ENCODE measurements at regions not wholly inside any gene's neighbourhood (a gene's known extent, or its start where the extent isn't known, plus 50 kb on each side); places are given as distances from the start of the nearest gene placed in this dataset.

DNA sequence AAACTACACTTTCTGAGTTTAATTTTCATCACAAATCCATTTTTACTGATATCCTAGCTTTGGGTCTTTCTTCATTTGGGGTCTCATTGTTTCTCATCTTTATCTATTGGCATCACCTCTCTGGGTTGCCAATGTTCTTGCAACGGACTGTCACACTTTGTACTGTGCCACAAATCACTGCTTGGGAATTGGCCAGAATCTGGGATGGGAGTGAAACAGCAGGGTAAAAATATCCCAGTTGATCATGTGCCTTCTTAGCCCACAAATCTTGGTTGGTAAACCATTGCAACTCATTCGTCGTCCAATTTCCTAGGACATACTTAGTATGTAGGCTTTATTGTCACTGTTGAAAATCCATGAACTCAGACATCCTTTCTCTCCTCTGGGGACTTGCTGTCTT, 698.5 kb downstream of the OTOL1 start:
- Histone ChIP-seq H3K27me3 (ENCODE audit: control insufficient read depth in 2 of 2, insufficient read depth in 1 of 2, low read length in 1 of 2) (no peaks in the 10 kb centered on the region), H3K4me1 (ENCODE audit: control insufficient read depth in 2 of 2, insufficient read depth in 2 of 2, low read length in 2 of 2) (no peaks in the 10 kb centered on the region), H3K27ac (ENCODE audit: low read depth in 1 of 2, low read length in 1 of 2) (no peak overlapping the region), H3K9me3 (ENCODE audit: control insufficient read depth in 2 of 2, insufficient read depth in 1 of 2, low read length in 1 of 2) (no peaks in the 10 kb centered on the region), H3K4me3 (ENCODE audit: low read length in 2 of 2) (no peak overlapping the region), H3K36me3 (ENCODE audit: control insufficient read depth in 2 of 2, insufficient read depth in 2 of 2, low read length in 1 of 2) (no peaks in the 10 kb centered on the region)
- no peak for DNase-seq (ENCODE audit: low read depth in 6 of 9, low spot score in 9 of 9)
- WGBS, result 94% methylated on average over 3 of the region's 3 CpGs

DNA sequence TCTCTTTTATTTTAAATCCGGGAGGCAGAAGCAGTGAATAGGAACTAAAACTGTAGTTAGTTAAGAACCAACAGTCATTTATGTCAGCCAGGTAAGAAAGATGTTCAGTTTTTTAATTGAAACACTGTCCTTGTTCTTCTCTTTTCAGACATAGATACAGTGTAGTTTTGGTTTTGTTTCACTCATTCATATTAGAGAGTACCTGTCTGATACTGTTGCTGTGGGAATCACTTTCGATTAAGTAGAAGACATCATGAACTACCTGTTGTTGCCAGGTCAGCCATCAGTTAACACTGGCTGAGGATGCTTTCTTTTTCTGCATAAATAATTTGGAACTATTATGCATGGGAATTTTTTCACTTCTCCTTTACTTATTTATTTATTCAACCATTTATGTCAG, 700.4 kb downstream of the OTOL1 start:
- Histone ChIP-seq H3K9me3 (ENCODE audit: control insufficient read depth in 2 of 2, insufficient read depth in 1 of 2, low read length in 1 of 2) (no peaks in the 10 kb centered on the region), H3K4me3 (ENCODE audit: low read length in 2 of 2) (no peak overlapping the region), H3K27ac (ENCODE audit: low read depth in 1 of 2, low read length in 1 of 2) (no peak overlapping the region), H3K36me3 (ENCODE audit: control insufficient read depth in 2 of 2, insufficient read depth in 2 of 2, low read length in 1 of 2) (no peaks in the 10 kb centered on the region), H3K4me1 (ENCODE audit: control insufficient read depth in 2 of 2, insufficient read depth in 2 of 2, low read length in 2 of 2) (no peaks in the 10 kb centered on the region), H3K27me3 (ENCODE audit: control insufficient read depth in 2 of 2, insufficient read depth in 1 of 2, low read length in 1 of 2) (no peaks in the 10 kb centered on the region)
- 53% methylated on average over 2 of the region's 2 CpGs for WGBS
- no peak for DNase-seq (ENCODE audit: low read depth in 6 of 9, low spot score in 9 of 9)

DNA sequence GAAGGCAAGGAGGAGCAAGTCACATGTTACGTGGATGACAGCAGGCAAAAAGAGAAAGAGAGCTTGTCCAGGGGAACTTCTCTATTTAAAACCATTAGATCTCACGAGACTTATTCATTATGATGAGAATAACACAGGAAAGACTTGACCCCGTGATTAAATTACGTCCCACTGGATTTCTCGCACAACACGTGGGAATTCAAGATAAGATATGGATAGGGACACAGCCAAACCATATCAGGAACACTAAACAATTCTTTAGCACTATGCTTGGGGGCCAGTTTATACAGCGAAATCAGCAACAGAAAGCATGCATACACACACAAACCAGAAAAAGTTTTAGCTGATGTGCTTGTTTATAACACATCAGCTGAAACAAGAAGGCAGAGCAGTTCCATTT, 704.2 kb downstream of the OTOL1 start:
- no peaks in the 10 kb centered on the region for H3K27me3 ChIP-seq (ENCODE audit: control insufficient read depth in 2 of 2, insufficient read depth in 1 of 2, low read length in 1 of 2)
- H3K9me3 ChIP-seq (ENCODE audit: control insufficient read depth in 2 of 2, insufficient read depth in 1 of 2, low read length in 1 of 2), result no peaks in the 10 kb centered on the region
- DNase-seq (ENCODE audit: low read depth in 6 of 9, low spot score in 9 of 9), result no peak
- no peak overlapping the region for H3K27ac ChIP-seq (ENCODE audit: low read depth in 1 of 2, low read length in 1 of 2)
- H3K4me3 ChIP-seq (ENCODE audit: low read length in 2 of 2), result no peak overlapping the region
- H3K4me1 ChIP-seq (ENCODE audit: control insufficient read depth in 2 of 2, insufficient read depth in 2 of 2, low read length in 2 of 2), result no peaks in the 10 kb centered on the region
- WGBS, result 83% methylated on average over 7 of the region's 7 CpGs
- H3K36me3 ChIP-seq (ENCODE audit: control insufficient read depth in 2 of 2, insufficient read depth in 2 of 2, low read length in 1 of 2), result no peaks in the 10 kb centered on the region

DNA sequence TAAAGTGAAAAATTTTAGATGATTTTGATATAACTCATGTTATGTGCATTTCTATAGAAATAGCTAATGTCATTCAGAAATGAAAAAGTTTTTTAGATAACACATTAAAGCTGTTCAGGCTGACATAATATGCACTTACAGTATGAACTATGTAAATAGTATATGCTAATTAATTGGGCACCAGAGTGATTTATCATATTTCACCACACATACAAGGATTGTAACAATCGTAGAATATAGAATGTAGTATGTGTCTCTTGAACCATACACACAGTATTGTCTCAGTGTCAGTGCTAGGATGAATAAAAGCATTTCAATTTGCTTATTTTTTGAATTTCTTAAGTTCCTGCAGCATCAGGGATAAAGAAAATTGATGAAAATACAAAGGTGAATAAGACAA, 710.0 kb downstream of the OTOL1 start:
- Histone ChIP-seq H3K4me1 (ENCODE audit: control insufficient read depth in 2 of 2, insufficient read depth in 2 of 2, low read length in 2 of 2) (no peaks in the 10 kb centered on the region), H3K36me3 (ENCODE audit: control insufficient read depth in 2 of 2, insufficient read depth in 2 of 2, low read length in 1 of 2) (no peaks in the 10 kb centered on the region), H3K27me3 (ENCODE audit: control insufficient read depth in 2 of 2, insufficient read depth in 1 of 2, low read length in 1 of 2) (no peaks in the 10 kb centered on the region), H3K27ac (ENCODE audit: low read depth in 1 of 2, low read length in 1 of 2) (no peak overlapping the region), H3K9me3 (ENCODE audit: control insufficient read depth in 2 of 2, insufficient read depth in 1 of 2, low read length in 1 of 2) (no peaks in the 10 kb centered on the region), H3K4me3 (ENCODE audit: low read length in 2 of 2) (no peak overlapping the region)
- DNase-seq (ENCODE audit: low read depth in 6 of 9, low spot score in 9 of 9), result no peak
- WGBS, result 99% methylated on average over 1 of the region's 1 CpG

DNA sequence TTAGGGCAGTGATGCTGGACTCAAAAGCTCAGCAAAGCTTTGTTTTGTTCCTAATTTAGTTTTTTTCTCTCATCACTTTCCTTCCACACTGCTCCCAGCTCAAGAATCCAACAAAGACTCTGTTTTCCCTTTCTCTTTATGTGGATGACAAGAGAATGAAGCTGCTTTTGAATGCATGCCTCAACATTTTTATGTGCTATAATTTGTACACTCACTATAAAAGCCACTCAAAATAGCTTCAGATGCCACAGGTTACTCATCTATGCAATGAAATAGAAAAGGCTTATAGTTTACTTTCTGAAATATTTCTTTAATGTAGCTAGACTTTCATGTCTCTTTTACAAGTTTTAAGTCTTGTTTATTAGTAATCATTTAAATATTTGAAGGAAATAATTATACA, 714.9 kb downstream of the OTOL1 start:
- H3K4me3 ChIP-seq (ENCODE audit: low read length in 2 of 2), result no peak overlapping the region
- no peak for DNase-seq (ENCODE audit: low read depth in 6 of 9, low spot score in 9 of 9)
- H3K27me3 ChIP-seq (ENCODE audit: control insufficient read depth in 2 of 2, insufficient read depth in 1 of 2, low read length in 1 of 2), result no peaks in the 10 kb centered on the region
- H3K4me1 ChIP-seq (ENCODE audit: control insufficient read depth in 2 of 2, insufficient read depth in 2 of 2, low read length in 2 of 2), result no peaks in the 10 kb centered on the region
- no peaks in the 10 kb centered on the region for H3K9me3 ChIP-seq (ENCODE audit: control insufficient read depth in 2 of 2, insufficient read depth in 1 of 2, low read length in 1 of 2)
- H3K36me3 ChIP-seq (ENCODE audit: control insufficient read depth in 2 of 2, insufficient read depth in 2 of 2, low read length in 1 of 2), result no peaks in the 10 kb centered on the region
- no peak overlapping the region for H3K27ac ChIP-seq (ENCODE audit: low read depth in 1 of 2, low read length in 1 of 2)

DNA sequence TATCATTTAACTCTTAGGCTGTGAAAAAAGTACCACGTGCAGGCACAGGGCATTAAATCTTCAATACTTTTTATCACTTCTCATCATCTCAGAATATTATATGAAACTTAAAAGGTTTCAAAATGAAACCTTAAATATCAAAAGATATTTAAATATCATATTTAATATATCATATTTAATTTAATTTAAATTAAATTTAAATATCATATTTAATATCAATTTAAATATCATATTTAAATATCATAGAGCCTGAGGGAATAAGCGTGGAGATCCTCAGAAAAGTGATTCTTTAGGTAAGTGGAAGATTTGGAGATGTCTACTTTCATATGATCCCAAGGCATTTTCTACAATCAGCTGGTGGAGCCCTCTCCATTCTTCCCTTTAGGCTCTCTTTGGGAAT, 716.6 kb downstream of the OTOL1 start:
- Histone ChIP-seq H3K27me3 (ENCODE audit: control insufficient read depth in 2 of 2, insufficient read depth in 1 of 2, low read length in 1 of 2) (no peaks in the 10 kb centered on the region), H3K4me3 (ENCODE audit: low read length in 2 of 2) (no peak overlapping the region), H3K9me3 (ENCODE audit: control insufficient read depth in 2 of 2, insufficient read depth in 1 of 2, low read length in 1 of 2) (no peaks in the 10 kb centered on the region), H3K36me3 (ENCODE audit: control insufficient read depth in 2 of 2, insufficient read depth in 2 of 2, low read length in 1 of 2) (no peaks in the 10 kb centered on the region), H3K27ac (ENCODE audit: low read depth in 1 of 2, low read length in 1 of 2) (no peak overlapping the region), H3K4me1 (ENCODE audit: control insufficient read depth in 2 of 2, insufficient read depth in 2 of 2, low read length in 2 of 2) (no peaks in the 10 kb centered on the region)
- 94% methylated on average over 2 of the region's 2 CpGs for WGBS
- no peak for DNase-seq (ENCODE audit: low read depth in 6 of 9, low spot score in 9 of 9)

DNA sequence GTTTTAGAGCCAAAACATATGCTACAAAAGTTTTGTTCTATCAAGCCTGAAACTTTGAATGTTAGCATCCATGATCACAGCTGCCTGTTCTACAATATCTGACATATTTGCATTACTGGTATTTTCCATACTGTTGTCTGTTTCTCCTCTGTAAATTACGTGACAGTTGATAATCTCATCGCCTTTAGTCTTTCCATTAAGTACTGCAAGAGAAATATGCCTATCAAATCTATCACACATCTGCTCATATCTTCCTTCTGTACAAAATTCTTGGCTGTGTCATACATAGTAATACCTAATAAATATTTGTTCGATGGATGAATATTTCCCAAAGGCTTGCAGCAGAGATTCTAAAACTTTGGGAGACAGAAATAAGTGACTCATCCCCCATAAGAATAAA, 717.3 kb downstream of the OTOL1 start:
- Histone ChIP-seq H3K27ac (ENCODE audit: low read depth in 1 of 2, low read length in 1 of 2) (no peak overlapping the region), H3K36me3 (ENCODE audit: control insufficient read depth in 2 of 2, insufficient read depth in 2 of 2, low read length in 1 of 2) (no peaks in the 10 kb centered on the region), H3K4me1 (ENCODE audit: control insufficient read depth in 2 of 2, insufficient read depth in 2 of 2, low read length in 2 of 2) (no peaks in the 10 kb centered on the region), H3K9me3 (ENCODE audit: control insufficient read depth in 2 of 2, insufficient read depth in 1 of 2, low read length in 1 of 2) (no peaks in the 10 kb centered on the region), H3K4me3 (ENCODE audit: low read length in 2 of 2) (no peak overlapping the region), H3K27me3 (ENCODE audit: control insufficient read depth in 2 of 2, insufficient read depth in 1 of 2, low read length in 1 of 2) (no peaks in the 10 kb centered on the region)
- WGBS, result 94% methylated on average over 3 of the region's 3 CpGs
- no peak for DNase-seq (ENCODE audit: low read depth in 6 of 9, low spot score in 9 of 9)

DNA sequence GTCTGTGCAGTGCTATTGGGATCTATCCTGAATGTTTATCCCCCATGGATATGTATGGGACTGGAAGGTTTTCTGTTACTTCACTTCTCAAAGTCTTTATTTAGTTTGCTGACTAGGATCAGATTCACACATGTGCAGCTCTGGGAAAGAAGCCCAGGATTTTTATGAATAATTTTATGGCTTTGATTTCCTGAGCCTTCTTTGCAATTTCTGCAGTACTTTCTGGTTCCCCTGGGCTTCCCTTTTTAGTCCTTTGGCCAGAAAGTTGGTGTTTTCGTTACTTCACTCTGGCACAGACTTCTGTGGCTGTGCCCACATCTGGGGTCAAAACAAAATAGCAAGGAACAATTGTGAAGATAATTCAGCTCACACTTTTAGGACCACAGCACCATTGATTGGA, 721.0 kb downstream of the OTOL1 start:
- Histone ChIP-seq H3K9me3 (ENCODE audit: control insufficient read depth in 2 of 2, insufficient read depth in 1 of 2, low read length in 1 of 2) (no peaks in the 10 kb centered on the region), H3K27ac (ENCODE audit: low read depth in 1 of 2, low read length in 1 of 2) (no peak overlapping the region), H3K4me1 (ENCODE audit: control insufficient read depth in 2 of 2, insufficient read depth in 2 of 2, low read length in 2 of 2) (no peaks in the 10 kb centered on the region), H3K36me3 (ENCODE audit: control insufficient read depth in 2 of 2, insufficient read depth in 2 of 2, low read length in 1 of 2) (no peaks in the 10 kb centered on the region), H3K4me3 (ENCODE audit: low read length in 2 of 2) (no peak overlapping the region), H3K27me3 (ENCODE audit: control insufficient read depth in 2 of 2, insufficient read depth in 1 of 2, low read length in 1 of 2) (no peaks in the 10 kb centered on the region)
- WGBS, result 71% methylated on average over 1 of the region's 1 CpG
- DNase-seq (ENCODE audit: low read depth in 6 of 9, low spot score in 9 of 9), result no peak

DNA sequence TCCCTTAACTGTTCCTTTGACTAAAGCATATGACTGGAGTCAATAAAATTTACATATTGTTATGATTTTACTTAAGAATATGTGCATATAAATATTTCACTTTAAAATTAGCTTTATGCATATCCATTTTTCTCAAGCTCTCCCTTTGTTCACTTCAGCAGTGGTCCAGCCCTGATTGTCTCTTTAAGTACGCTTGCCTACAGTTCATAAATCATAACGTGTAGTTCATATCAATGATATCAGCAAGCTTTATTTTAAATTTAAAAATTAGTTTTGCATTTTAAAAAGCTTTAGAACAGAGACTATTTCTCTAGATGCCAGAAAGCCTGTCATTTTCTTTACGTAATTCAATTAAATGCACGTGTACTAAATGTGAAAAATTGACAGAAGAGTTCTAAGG, 721.9 kb downstream of the OTOL1 start:
- Histone ChIP-seq H3K4me1 (ENCODE audit: control insufficient read depth in 2 of 2, insufficient read depth in 2 of 2, low read length in 2 of 2) (no peaks in the 10 kb centered on the region), H3K27ac (ENCODE audit: low read depth in 1 of 2, low read length in 1 of 2) (no peak overlapping the region), H3K4me3 (ENCODE audit: low read length in 2 of 2) (no peak overlapping the region), H3K9me3 (ENCODE audit: control insufficient read depth in 2 of 2, insufficient read depth in 1 of 2, low read length in 1 of 2) (no peaks in the 10 kb centered on the region), H3K27me3 (ENCODE audit: control insufficient read depth in 2 of 2, insufficient read depth in 1 of 2, low read length in 1 of 2) (no peaks in the 10 kb centered on the region), H3K36me3 (ENCODE audit: control insufficient read depth in 2 of 2, insufficient read depth in 2 of 2, low read length in 1 of 2) (no peaks in the 10 kb centered on the region)
- no peak for DNase-seq (ENCODE audit: low read depth in 6 of 9, low spot score in 9 of 9)
- WGBS, result 96% methylated on average over 4 of the region's 4 CpGs

DNA sequence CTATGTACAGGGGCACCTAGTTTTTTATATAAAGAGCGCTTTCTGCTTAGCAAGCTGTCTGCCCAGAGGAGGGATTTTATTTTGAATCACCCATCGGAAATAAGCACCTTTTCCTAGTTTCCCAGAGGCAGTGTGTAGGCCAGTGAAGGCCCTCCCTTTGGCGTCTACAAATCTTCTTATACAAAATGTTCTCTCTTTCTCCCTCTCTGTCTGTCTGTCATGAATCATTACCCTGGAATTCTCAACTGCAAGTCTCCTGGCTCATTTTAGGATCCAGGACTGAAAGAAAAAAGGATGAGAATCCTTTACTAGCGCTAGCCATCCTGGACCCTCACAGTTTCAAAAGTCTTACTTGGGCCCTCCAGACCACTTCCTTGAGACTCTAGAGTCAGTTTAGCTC, 728.1 kb downstream of the OTOL1 start:
- Histone ChIP-seq H3K27me3 (ENCODE audit: control insufficient read depth in 2 of 2, insufficient read depth in 1 of 2, low read length in 1 of 2) (no peaks in the 10 kb centered on the region), H3K9me3 (ENCODE audit: control insufficient read depth in 2 of 2, insufficient read depth in 1 of 2, low read length in 1 of 2) (no peaks in the 10 kb centered on the region), H3K4me3 (ENCODE audit: low read length in 2 of 2) (no peak overlapping the region), H3K36me3 (ENCODE audit: control insufficient read depth in 2 of 2, insufficient read depth in 2 of 2, low read length in 1 of 2) (no peaks in the 10 kb centered on the region), H3K4me1 (ENCODE audit: control insufficient read depth in 2 of 2, insufficient read depth in 2 of 2, low read length in 2 of 2) (no peaks in the 10 kb centered on the region), H3K27ac (ENCODE audit: low read depth in 1 of 2, low read length in 1 of 2) (no peak overlapping the region)
- 97% methylated on average over 4 of the region's 4 CpGs for WGBS
- DNase-seq (ENCODE audit: low read depth in 6 of 9, low spot score in 9 of 9), result no peak
